ENCODE measurements at regions not wholly inside any gene's neighbourhood (a gene's known extent, or its start where the extent isn't known, plus 50 kb on each side); places are given as distances from the start of the nearest gene placed in this dataset.

DNA sequence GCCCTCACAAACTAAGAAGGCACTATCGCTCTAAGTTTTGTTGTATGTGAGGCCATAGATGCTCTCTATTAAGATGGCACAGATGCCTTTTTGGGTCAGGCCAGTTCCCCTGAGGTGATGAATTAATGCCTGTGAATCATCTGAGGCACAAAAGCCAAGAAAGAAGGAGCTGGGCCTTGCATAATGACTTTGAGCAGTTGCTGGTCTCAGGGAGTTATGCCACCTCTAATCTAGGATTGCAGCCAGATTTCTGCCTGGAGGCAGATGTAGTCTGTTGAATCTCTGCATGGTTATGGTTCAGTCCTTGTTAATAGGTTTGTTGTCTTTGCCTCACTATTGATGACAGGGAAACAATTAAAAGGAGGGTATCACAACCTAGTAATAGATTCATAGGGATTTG is 168.1 kb upstream of the CHRM3 start:
- TF ChIP-seq, protein P1, sequence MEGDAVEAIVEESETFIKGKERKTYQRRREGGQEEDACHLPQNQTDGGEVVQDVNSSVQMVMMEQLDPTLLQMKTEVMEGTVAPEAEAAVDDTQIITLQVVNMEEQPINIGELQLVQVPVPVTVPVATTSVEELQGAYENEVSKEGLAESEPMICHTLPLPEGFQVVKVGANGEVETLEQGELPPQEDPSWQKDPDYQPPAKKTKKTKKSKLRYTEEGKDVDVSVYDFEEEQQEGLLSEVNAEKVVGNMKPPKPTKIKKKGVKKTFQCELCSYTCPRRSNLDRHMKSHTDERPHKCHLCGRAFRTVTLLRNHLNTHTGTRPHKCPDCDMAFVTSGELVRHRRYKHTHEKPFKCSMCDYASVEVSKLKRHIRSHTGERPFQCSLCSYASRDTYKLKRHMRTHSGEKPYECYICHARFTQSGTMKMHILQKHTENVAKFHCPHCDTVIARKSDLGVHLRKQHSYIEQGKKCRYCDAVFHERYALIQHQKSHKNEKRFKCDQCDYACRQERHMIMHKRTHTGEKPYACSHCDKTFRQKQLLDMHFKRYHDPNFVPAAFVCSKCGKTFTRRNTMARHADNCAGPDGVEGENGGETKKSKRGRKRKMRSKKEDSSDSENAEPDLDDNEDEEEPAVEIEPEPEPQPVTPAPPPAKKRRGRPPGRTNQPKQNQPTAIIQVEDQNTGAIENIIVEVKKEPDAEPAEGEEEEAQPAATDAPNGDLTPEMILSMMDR (IDR thresholded peaks at IDR 0.05; ENCODE audit: low read depth, low read length, missing input control): no peak
- no peak for TF ChIP-seq REST (IDR thresholded peaks at IDR 0.05)
- TF ChIP-seq GABPA (IDR thresholded peaks at IDR 0.05 in 1 of 2, conservative IDR thresholded peaks at IDR 0.05 in 1 of 2): no peak
- no peak for TF ChIP-seq FOXA1 (IDR thresholded peaks at IDR 0.05)
- TF ChIP-seq YY1 (IDR thresholded peaks at IDR 0.05): no peak
- TF ChIP-seq RXRA (IDR thresholded peaks at IDR 0.05): no peak
- TF ChIP-seq MAX (IDR thresholded peaks at IDR 0.05): no peak
- TF ChIP-seq SP1 (IDR thresholded peaks at IDR 0.05): no peak
- no peak for TF ChIP-seq TAF1 (conservative IDR thresholded peaks at IDR 0.05)
- no peak for TF ChIP-seq RAD21 (IDR thresholded peaks at IDR 0.05)
- TF ChIP-seq JUND (IDR thresholded peaks at IDR 0.05): no peak
